ENCODE measurements at regions not wholly inside any gene's neighbourhood (a gene's known extent, or its start where the extent isn't known, plus 50 kb on each side); places are given as distances from the start of the nearest gene placed in this dataset.

- TF ChIP-seq GATA2 (IDR thresholded peaks at IDR 0.05; ENCODE audit: low read depth, low read length), result no peak
- TF ChIP-seq GATA3 (IDR thresholded peaks at IDR 0.05; ENCODE audit: low read depth, low read length), result no peak
Measured at GRCh38 chr10:91040343-91040742, 119.5 kb upstream of the ANKRD1 start.

GRCh38 chr10:91042069-91042468, 121.2 kb upstream of the ANKRD1 start:
- TF ChIP-seq GATA3 (IDR thresholded peaks at IDR 0.05; ENCODE audit: low read depth, low read length), result no peak
- TF ChIP-seq GATA2 (IDR thresholded peaks at IDR 0.05; ENCODE audit: low read depth, low read length), result no peak

- TF ChIP-seq GATA3 (IDR thresholded peaks at IDR 0.05; ENCODE audit: low read depth, low read length), result no peak
- no peak for TF ChIP-seq GATA2 (IDR thresholded peaks at IDR 0.05; ENCODE audit: low read depth, low read length)
Measured at GRCh38 chr10:91043173-91043910, 122.5 kb upstream of the ANKRD1 start.

GRCh38 chr10:91046869-91047268, 126.0 kb upstream of the ANKRD1 start:
- TF ChIP-seq GATA3 (IDR thresholded peaks at IDR 0.05; ENCODE audit: low read depth, low read length) (no peak), GATA2 (IDR thresholded peaks at IDR 0.05; ENCODE audit: low read depth, low read length) (no peak)

- TF ChIP-seq GATA3 (IDR thresholded peaks at IDR 0.05; ENCODE audit: low read depth, low read length), result no peak
- no peak for TF ChIP-seq GATA2 (IDR thresholded peaks at IDR 0.05; ENCODE audit: low read depth, low read length)
Measured at GRCh38 chr10:91048380-91048779, 127.5 kb upstream of the ANKRD1 start.

- no peak for TF ChIP-seq GATA2 (IDR thresholded peaks at IDR 0.05; ENCODE audit: low read depth, low read length)
- TF ChIP-seq GATA3 (IDR thresholded peaks at IDR 0.05; ENCODE audit: low read depth, low read length), result no peak
Measured at GRCh38 chr10:91049296-91049987, 128.6 kb upstream of the ANKRD1 start.

GRCh38 chr10:91049988-91050360, 129.1 kb upstream of the ANKRD1 start:
- no peak for TF ChIP-seq GATA2 (IDR thresholded peaks at IDR 0.05; ENCODE audit: low read depth, low read length)
- no peak for TF ChIP-seq GATA3 (IDR thresholded peaks at IDR 0.05; ENCODE audit: low read depth, low read length)

- TF ChIP-seq GATA2 (IDR thresholded peaks at IDR 0.05; ENCODE audit: low read depth, low read length) (no peak), GATA3 (IDR thresholded peaks at IDR 0.05; ENCODE audit: low read depth, low read length) (no peak)
Measured at GRCh38 chr10:91050371-91051034, 129.6 kb upstream of the ANKRD1 start.

- TF ChIP-seq GATA2 (IDR thresholded peaks at IDR 0.05; ENCODE audit: low read depth, low read length), result no peak
- no peak for TF ChIP-seq GATA3 (IDR thresholded peaks at IDR 0.05; ENCODE audit: low read depth, low read length)
Measured at GRCh38 chr10:91051829-91052228, 130.9 kb upstream of the ANKRD1 start.

GRCh38 chr10:91054325-91054724, 133.4 kb upstream of the ANKRD1 start:
- TF ChIP-seq GATA3 (IDR thresholded peaks at IDR 0.05; ENCODE audit: low read depth, low read length) (no peak), GATA2 (IDR thresholded peaks at IDR 0.05; ENCODE audit: low read depth, low read length) (no peak)

GRCh38 chr10:91061187-91061586, 140.3 kb upstream of the ANKRD1 start:
- no peak for TF ChIP-seq GATA2 (IDR thresholded peaks at IDR 0.05; ENCODE audit: low read depth, low read length)
- no peak for TF ChIP-seq GATA3 (IDR thresholded peaks at IDR 0.05; ENCODE audit: low read depth, low read length)

- TF ChIP-seq GATA3 (IDR thresholded peaks at IDR 0.05; ENCODE audit: low read depth, low read length) (no peak), GATA2 (IDR thresholded peaks at IDR 0.05; ENCODE audit: low read depth, low read length) (no peak)
Measured at GRCh38 chr10:91061608-91062007, 140.7 kb upstream of the ANKRD1 start.

GRCh38 chr10:91062091-91062490, 141.2 kb upstream of the ANKRD1 start:
- TF ChIP-seq GATA3 (IDR thresholded peaks at IDR 0.05; ENCODE audit: low read depth, low read length) (no peak), GATA2 (IDR thresholded peaks at IDR 0.05; ENCODE audit: low read depth, low read length) (no peak)

GRCh38 chr10:91071786-91072185, 148.7 kb upstream of the PCGF5 start:
- no peak for TF ChIP-seq GATA3 (IDR thresholded peaks at IDR 0.05; ENCODE audit: low read depth, low read length)
